ENCODE measurements at regions not wholly inside any gene's neighbourhood (a gene's known extent, or its start where the extent isn't known, plus 50 kb on each side); places are given as distances from the start of the nearest gene placed in this dataset.

DNA sequence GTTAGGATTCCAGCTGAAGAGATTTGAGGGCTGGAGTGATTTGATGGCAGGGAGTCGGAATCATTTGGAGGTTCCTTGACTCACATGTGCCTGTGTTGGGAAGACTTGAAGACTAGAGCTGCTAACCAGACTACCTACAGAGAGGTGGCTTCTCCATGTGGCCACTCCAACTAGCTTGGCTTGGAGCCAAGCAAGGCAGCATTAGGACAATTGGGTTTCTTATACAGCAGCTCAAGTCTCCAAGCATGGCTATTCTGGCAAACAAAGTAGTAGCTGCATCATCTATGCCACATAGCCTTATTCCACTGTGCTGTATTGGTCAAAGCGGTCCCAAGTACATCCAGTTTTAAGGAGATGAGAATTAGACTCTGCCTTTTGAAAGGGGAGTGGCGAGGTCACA lies 171.7 kb upstream of the SLC4A4 start:
- H3K27ac Mint-ChIP-seq = no peak overlapping the region
- TF ChIP-seq, protein P1, sequence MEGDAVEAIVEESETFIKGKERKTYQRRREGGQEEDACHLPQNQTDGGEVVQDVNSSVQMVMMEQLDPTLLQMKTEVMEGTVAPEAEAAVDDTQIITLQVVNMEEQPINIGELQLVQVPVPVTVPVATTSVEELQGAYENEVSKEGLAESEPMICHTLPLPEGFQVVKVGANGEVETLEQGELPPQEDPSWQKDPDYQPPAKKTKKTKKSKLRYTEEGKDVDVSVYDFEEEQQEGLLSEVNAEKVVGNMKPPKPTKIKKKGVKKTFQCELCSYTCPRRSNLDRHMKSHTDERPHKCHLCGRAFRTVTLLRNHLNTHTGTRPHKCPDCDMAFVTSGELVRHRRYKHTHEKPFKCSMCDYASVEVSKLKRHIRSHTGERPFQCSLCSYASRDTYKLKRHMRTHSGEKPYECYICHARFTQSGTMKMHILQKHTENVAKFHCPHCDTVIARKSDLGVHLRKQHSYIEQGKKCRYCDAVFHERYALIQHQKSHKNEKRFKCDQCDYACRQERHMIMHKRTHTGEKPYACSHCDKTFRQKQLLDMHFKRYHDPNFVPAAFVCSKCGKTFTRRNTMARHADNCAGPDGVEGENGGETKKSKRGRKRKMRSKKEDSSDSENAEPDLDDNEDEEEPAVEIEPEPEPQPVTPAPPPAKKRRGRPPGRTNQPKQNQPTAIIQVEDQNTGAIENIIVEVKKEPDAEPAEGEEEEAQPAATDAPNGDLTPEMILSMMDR (IDR thresholded peaks at IDR 0.05; ENCODE audit: unreplicated experiment) = no peak
- H3K4me3 Mint-ChIP-seq (ENCODE audit: low read depth) = no peak overlapping the region
- DNase-seq (ENCODE audit: low spot score, unreplicated experiment) = no peak
- H3K27me3 Mint-ChIP-seq = no peaks in the 10 kb centered on the region
- H3K9me3 Mint-ChIP-seq (ENCODE audit: low read depth) = peaks cover 9% of the 10 kb centered on the region
- H3K36me3 Mint-ChIP-seq (ENCODE audit: insufficient read depth) = peaks cover 1% of the 10 kb centered on the region
- H3K4me1 Mint-ChIP-seq (ENCODE audit: low read depth) = peaks cover 7% of the 10 kb centered on the region

DNA sequence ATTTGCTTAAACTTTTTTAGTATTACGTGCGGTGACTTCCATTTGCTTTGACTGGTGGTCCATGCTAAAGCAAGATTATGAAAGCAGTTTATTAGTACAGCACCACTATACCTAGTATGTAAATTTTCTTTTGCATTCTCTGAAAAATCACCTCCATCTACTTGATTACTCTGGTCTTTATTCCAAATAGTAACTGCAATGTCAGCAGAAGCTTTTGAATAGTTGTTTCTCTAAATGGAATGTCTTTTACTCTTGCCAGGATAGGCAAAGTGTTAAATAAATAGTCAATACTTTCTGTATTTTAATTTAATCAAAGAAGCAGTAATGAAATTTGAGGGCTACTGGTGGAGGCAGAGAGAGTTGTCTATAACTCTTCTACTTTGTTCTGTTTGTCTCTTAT lies 167.2 kb upstream of the SLC4A4 start:
- Mint-ChIP-seq H3K27ac (no peak overlapping the region), H3K27me3 (no peaks in the 10 kb centered on the region), H3K9me3 (ENCODE audit: low read depth) (peaks cover 9% of the 10 kb centered on the region), H3K36me3 (ENCODE audit: insufficient read depth) (peaks cover 4% of the 10 kb centered on the region), H3K4me1 (ENCODE audit: low read depth) (no peaks in the 10 kb centered on the region), H3K4me3 (ENCODE audit: low read depth) (no peak overlapping the region)
- TF ChIP-seq, protein P1 (IDR thresholded peaks at IDR 0.05; ENCODE audit: unreplicated experiment) = no peak
- DNase-seq (ENCODE audit: low spot score, unreplicated experiment) = no peak

DNA sequence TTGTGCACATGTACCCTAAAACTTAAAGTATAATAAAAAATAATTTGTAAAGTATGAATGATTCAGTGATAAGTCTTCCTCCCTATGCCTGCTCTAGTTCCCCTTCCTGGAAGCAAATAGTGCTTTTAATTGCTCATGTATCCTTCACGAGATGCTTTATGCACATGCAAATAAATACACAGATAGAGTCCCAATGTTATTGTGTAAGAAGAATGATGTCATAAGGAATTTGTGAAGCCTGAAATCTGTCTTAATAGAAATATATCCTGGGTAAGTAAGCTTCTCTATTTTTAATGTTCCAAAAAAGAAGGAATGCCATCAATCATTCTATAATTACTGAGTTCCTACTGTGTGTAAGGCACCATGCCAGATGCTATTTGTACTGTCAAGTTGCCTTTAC lies 157.5 kb upstream of the SLC4A4 start:
- Mint-ChIP-seq H3K9me3 (ENCODE audit: low read depth) (peaks cover 6% of the 10 kb centered on the region), H3K27ac (no peak overlapping the region), H3K27me3 (no peaks in the 10 kb centered on the region), H3K4me1 (ENCODE audit: low read depth) (peaks cover 34% of the 10 kb centered on the region), H3K4me3 (ENCODE audit: low read depth) (no peak overlapping the region), H3K36me3 (ENCODE audit: insufficient read depth) (no peaks in the 10 kb centered on the region)
- TF ChIP-seq, protein P1 (IDR thresholded peaks at IDR 0.05; ENCODE audit: unreplicated experiment) = no peak
- DNase-seq (ENCODE audit: low spot score, unreplicated experiment) = no peak

DNA sequence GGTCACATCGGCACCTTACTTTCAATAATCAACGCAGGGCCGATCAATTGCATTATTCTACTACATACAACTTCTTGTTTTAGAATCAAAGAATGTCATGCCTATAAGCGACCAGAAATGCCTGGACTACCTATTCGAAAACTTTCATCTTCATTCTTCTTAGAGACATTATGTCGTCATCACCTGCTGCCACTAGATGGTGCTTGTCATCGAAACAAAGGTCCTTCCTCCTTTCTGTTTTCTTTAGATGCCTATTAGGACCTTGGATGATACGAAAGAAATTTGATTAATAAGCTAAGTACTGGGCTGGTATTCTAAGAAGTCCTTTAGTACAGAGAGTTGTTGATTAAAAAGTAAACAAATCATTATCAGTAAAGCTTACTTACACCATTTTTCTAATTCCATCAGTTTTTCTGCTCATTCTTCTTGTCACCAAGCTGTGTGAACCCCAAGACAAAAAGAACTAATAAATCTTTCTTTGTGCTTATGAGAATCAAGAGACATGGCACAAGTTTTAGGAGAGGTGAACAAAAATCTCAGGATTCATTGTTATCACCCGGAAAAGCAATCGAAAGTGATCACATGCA lies 154.5 kb upstream of the SLC4A4 start:
- no peak for DNase-seq (ENCODE audit: low spot score, unreplicated experiment)
- H3K9me3 Mint-ChIP-seq (ENCODE audit: low read depth) = no peaks in the 10 kb centered on the region
- TF ChIP-seq, protein P1 (IDR thresholded peaks at IDR 0.05; ENCODE audit: unreplicated experiment) = peak; percentile 64
- H3K4me3 Mint-ChIP-seq (ENCODE audit: low read depth) = peak overlapping the region; percentile 17
- H3K27ac Mint-ChIP-seq = peak overlapping the region; percentile 89
- peaks cover 36% of the 10 kb centered on the region for H3K4me1 Mint-ChIP-seq (ENCODE audit: low read depth)
- H3K27me3 Mint-ChIP-seq = no peaks in the 10 kb centered on the region
- peaks cover 5% of the 10 kb centered on the region for H3K36me3 Mint-ChIP-seq (ENCODE audit: insufficient read depth)

DNA sequence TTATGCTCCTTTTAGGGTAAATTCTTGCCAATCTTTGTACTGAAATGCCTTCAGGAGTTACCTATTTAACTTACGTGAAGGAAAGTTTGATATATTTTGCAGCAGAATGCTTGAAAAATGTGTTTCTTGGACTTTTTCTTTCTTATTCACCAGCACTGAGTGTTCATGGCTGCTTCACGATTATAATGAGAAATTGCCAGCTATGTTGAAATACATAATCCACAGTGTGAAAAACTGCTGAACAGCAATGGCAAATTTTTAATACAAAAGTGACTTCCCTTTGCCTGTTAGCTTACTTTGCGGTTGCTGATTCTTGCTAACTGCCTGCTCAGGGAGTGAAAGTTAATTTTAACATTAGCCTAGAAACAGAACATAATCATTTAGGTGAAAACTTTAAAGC lies 153.8 kb upstream of the SLC4A4 start:
- H3K36me3 Mint-ChIP-seq (ENCODE audit: insufficient read depth) = peaks cover 11% of the 10 kb centered on the region
- peak overlapping the region; percentile 83 for H3K4me3 Mint-ChIP-seq (ENCODE audit: low read depth)
- peak overlapping the region; percentile 89 for H3K27ac Mint-ChIP-seq
- no peaks in the 10 kb centered on the region for H3K9me3 Mint-ChIP-seq (ENCODE audit: low read depth)
- no peaks in the 10 kb centered on the region for H3K27me3 Mint-ChIP-seq
- TF ChIP-seq, protein P1 (IDR thresholded peaks at IDR 0.05; ENCODE audit: unreplicated experiment) = no peak
- no peak for DNase-seq (ENCODE audit: low spot score, unreplicated experiment)
- H3K4me1 Mint-ChIP-seq (ENCODE audit: low read depth) = peaks cover 43% of the 10 kb centered on the region
